Testis (tissue), 2 donors: ENCODE measurements at regions not wholly inside any gene's neighbourhood (a gene's known extent, or its start where the extent isn't known, plus 50 kb on each side); places are given as distances from the start of the nearest gene placed in this dataset.

Experiments
- CTCF ChIP-seq, 3 experiments: fragments of 450-650 bp in 2 of 3; fragments of 200-600 bp in 1 of 3; sonication (generic) in 1 of 3; IDR thresholded peaks; one replicate each; pipeline ENCODE4 v1.5.1; 2016 to 2019; ENCODE audit warnings: antibody characterized with exemption in 3 of 3, mild to moderate bottlenecking in 2 of 3, moderate library complexity in 1 of 3
- POLR2A ChIP-seq: fragments of 450-650 bp; IDR thresholded peaks from one replicate; pipeline ENCODE4 v1.6.1; 2017; ENCODE audit warnings: antibody characterized with exemption, mild to moderate bottlenecking, moderate library complexity

- TF ChIP-seq POLR2A (no peak), CTCF (IDR thresholded peaks at IDR 0.05) (no peak)
Measured at GRCh38 chr15:96252148-96252547, 78.4 kb upstream of the NR2F2 start.
